HL-60 (cell line): ENCODE measurements at regions not wholly inside any gene's neighbourhood (a gene's known extent, or its start where the extent isn't known, plus 50 kb on each side); places are given as distances from the start of the nearest gene placed in this dataset.

Experiments
- POLR2AphosphoS5 ChIP-seq: IDR thresholded peaks from 2 replicates; pipeline ENCODE4 v1.6.1; 2012; ENCODE audit warnings: low read depth
- TF ChIP-seq, protein P1 (sequence below): IDR thresholded peaks from 2 replicates; pipeline ENCODE4 v1.6.1; 2012; ENCODE audit warnings: low read depth; ENCODE audit not compliant: insufficient replicate concordance
- TF ChIP-seq, protein P2 (sequence below): IDR thresholded peaks from one replicate; pipeline ENCODE4 v1.5.1; 2011; ENCODE audit warnings: low read length, control low read depth, inconsistent platforms; ENCODE audit not compliant: insufficient read depth

DNA sequence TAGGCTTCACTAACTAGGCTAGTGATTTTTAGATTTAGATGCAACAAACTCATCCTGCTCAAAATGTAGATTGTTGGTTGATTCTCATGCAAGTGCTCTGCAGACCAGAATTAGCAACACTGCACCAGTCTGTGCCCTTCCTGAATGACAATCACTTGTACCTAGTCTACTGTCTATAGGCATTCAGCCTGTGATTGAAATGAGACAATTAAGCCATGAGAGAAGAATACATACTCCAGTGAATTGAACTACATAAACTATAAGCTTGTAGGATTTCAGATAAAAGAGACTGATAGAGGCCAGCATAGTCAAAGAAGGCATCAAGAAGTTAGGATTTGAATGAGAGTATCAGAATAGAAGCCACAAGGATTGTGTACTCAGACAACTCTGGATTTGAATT, 138.3 kb upstream of the NRXN1 start:
- TF ChIP-seq, protein P1, sequence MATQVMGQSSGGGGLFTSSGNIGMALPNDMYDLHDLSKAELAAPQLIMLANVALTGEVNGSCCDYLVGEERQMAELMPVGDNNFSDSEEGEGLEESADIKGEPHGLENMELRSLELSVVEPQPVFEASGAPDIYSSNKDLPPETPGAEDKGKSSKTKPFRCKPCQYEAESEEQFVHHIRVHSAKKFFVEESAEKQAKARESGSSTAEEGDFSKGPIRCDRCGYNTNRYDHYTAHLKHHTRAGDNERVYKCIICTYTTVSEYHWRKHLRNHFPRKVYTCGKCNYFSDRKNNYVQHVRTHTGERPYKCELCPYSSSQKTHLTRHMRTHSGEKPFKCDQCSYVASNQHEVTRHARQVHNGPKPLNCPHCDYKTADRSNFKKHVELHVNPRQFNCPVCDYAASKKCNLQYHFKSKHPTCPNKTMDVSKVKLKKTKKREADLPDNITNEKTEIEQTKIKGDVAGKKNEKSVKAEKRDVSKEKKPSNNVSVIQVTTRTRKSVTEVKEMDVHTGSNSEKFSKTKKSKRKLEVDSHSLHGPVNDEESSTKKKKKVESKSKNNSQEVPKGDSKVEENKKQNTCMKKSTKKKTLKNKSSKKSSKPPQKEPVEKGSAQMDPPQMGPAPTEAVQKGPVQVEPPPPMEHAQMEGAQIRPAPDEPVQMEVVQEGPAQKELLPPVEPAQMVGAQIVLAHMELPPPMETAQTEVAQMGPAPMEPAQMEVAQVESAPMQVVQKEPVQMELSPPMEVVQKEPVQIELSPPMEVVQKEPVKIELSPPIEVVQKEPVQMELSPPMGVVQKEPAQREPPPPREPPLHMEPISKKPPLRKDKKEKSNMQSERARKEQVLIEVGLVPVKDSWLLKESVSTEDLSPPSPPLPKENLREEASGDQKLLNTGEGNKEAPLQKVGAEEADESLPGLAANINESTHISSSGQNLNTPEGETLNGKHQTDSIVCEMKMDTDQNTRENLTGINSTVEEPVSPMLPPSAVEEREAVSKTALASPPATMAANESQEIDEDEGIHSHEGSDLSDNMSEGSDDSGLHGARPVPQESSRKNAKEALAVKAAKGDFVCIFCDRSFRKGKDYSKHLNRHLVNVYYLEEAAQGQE = no peak
- TF ChIP-seq, protein P2, sequence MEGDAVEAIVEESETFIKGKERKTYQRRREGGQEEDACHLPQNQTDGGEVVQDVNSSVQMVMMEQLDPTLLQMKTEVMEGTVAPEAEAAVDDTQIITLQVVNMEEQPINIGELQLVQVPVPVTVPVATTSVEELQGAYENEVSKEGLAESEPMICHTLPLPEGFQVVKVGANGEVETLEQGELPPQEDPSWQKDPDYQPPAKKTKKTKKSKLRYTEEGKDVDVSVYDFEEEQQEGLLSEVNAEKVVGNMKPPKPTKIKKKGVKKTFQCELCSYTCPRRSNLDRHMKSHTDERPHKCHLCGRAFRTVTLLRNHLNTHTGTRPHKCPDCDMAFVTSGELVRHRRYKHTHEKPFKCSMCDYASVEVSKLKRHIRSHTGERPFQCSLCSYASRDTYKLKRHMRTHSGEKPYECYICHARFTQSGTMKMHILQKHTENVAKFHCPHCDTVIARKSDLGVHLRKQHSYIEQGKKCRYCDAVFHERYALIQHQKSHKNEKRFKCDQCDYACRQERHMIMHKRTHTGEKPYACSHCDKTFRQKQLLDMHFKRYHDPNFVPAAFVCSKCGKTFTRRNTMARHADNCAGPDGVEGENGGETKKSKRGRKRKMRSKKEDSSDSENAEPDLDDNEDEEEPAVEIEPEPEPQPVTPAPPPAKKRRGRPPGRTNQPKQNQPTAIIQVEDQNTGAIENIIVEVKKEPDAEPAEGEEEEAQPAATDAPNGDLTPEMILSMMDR = no peak
- no peak for TF ChIP-seq POLR2AphosphoS5
